K562 (cell line): ENCODE measurements at regions not wholly inside any gene's neighbourhood (a gene's known extent, or its start where the extent isn't known, plus 50 kb on each side); places are given as distances from the start of the nearest gene placed in this dataset.
"Not testable (repeated sequence)": the region's sequence is repeated elsewhere in the genome, so short reads cannot be mapped to it uniquely, and the experiment has no call there.

ENCODE experiments used
- ATAC-seq: fragments of 200-7000 bp; cut with Tn5 transposase; 3 replicates; pipeline ENCODE4 v1.9.1; 2020; ENCODE audit warnings: moderate library complexity
- BruUV-seq: library from RNA; stranded (reverse); fragments of 400-500 nt; replicated peaks from 2 replicates; lab custom pipeline; 2021; lab: Mats Ljungman, UMichigan
- CTCF ChIA-PET: fragments of 300-600 bp; formaldehyde crosslinking; extraction: SDS; loops from one replicate; lab custom pipeline; 2021; ENCODE audit warnings: low intra/inter-chr PET ratio; lab: Yijun Ruan, JAX
- POLR2A ChIA-PET: fragments of 300-600, 350-650 bp; sonication (Branson Sonifier 250); formaldehyde crosslinking; extraction: SDS; loops from one replicate; lab custom pipeline; 2021; ENCODE audit warnings: antibody characterized with exemption, inconsistent platforms; lab: Yijun Ruan, JAX
- DNase-seq, 4 experiments: peaks; one replicate each; pipeline versions ENCODE4 v3.0.0 to v3.0.0-alpha.2; 2011 to 2018; ENCODE audit warnings: low spot score in 3 of 4, mixed read lengths in 3 of 4; ENCODE audit errors: extremely low read depth in 1 of 4
- FAIRE-seq: peaks from 2 replicates; lab custom pipeline; 2011; peaks lifted over from hg19 to GRCh38; lab: Jason Lieb, UNC
- H2AFZ ChIP-seq: 2 replicates; pipeline ENCODE4 v1.6.0; 2011; ENCODE audit warnings: low read depth, low read length, control low read depth, inconsistent platforms
- H3K27ac ChIP-seq: fragments of 200-600 bp; 3 replicates; pipeline ENCODE4 v1.8.0; 2011; ENCODE audit warnings: low read depth, mild to moderate bottlenecking, control low read depth, inconsistent platforms, low read length, moderate library complexity, mixed read lengths; ENCODE audit errors: extremely low read depth
- H3K27me3 ChIP-seq, 2 experiments: fragments of 300-600 bp in 1 of 2; 2 replicates in 1 of 2; 3 replicates in 1 of 2; pipeline versions ENCODE4 v1.6.0 to v1.8.0; 2011; ENCODE audit warnings: inconsistent platforms in 2 of 2, low read length in 2 of 2, mild to moderate bottlenecking in 1 of 2, mixed read lengths in 1 of 2, moderate library complexity in 1 of 2; ENCODE audit not compliant: control insufficient read depth in 2 of 2, insufficient read depth in 2 of 2
- H3K36me3 ChIP-seq: fragments of 300-600 bp; 3 replicates; pipeline ENCODE4 v1.8.0; 2011; ENCODE audit warnings: mild to moderate bottlenecking, low read length, inconsistent platforms; ENCODE audit not compliant: control insufficient read depth, insufficient read depth
- H3K4me1 ChIP-seq, 2 experiments: fragments of 200-600 bp in 1 of 2; replicated peaks in 1 of 2; 2 replicates in 1 of 2; 3 replicates in 1 of 2; pipeline versions ENCODE4 v1.5.1 to v1.8.0; 2011; ENCODE audit warnings: inconsistent platforms in 2 of 2, low read length in 2 of 2, mild to moderate bottlenecking in 1 of 2, mixed read lengths in 1 of 2, moderate library complexity in 1 of 2; ENCODE audit not compliant: control insufficient read depth in 2 of 2, insufficient read depth in 2 of 2
- H3K4me2 ChIP-seq: 2 replicates; pipeline ENCODE4 v1.6.1; 2011; ENCODE audit warnings: low read length, control low read depth, inconsistent platforms, mixed read lengths; ENCODE audit not compliant: insufficient read depth
- H3K4me3 ChIP-seq: fragments of 200-600 bp; sonication (generic), shearing (Covaris generic); 2 replicates; pipeline ENCODE4 v1.5.1; 2016; ENCODE audit warnings: control low read depth, inconsistent platforms
- H3K79me2 ChIP-seq: fragments of 200-600 bp; 3 replicates; pipeline ENCODE4 v1.8.0; 2011; ENCODE audit warnings: low read length, inconsistent platforms; ENCODE audit not compliant: control insufficient read depth, insufficient read depth
- H3K9ac ChIP-seq, 2 experiments: 2 replicates each; pipeline versions ENCODE4 v1.6.0 to v1.6.1; 2011; ENCODE audit warnings: low read depth in 2 of 2, low read length in 2 of 2, control low read depth in 1 of 2, inconsistent platforms in 1 of 2, mild to moderate bottlenecking in 1 of 2, mixed read lengths in 1 of 2; ENCODE audit not compliant: insufficient read depth in 1 of 2
- H3K9me1 ChIP-seq: one replicate; pipeline ENCODE4 v1.6.0; 2011; ENCODE audit warnings: inconsistent platforms, mild to moderate bottlenecking, low read length, moderate library complexity; ENCODE audit not compliant: control insufficient read depth, insufficient read depth
- H3K9me3 ChIP-seq: replicated peaks from 2 replicates; pipeline ENCODE4 v1.5.1; 2011; ENCODE audit warnings: low read depth, low read length, inconsistent platforms; ENCODE audit not compliant: control insufficient read depth, insufficient read depth
- H4K20me1 ChIP-seq: replicated peaks from 2 replicates; pipeline ENCODE4 v1.6.1; 2011; ENCODE audit warnings: low read length, inconsistent platforms, mixed read lengths; ENCODE audit not compliant: control insufficient read depth, insufficient read depth
- C11orf30 ChIP-seq: fragments of 450-650 bp; IDR thresholded peaks from 2 replicates; pipeline ENCODE4 v1.6.1; 2016; ENCODE audit warnings: low read depth, mild to moderate bottlenecking
- CBFA2T2 ChIP-seq: fragments of 450-650 bp; conservative IDR thresholded peaks from 2 replicates; pipeline ENCODE4 v1.6.1; 2017; ENCODE audit warnings: mild to moderate bottlenecking
- IRF2 ChIP-seq: sonication (generic); formaldehyde crosslinking; IDR thresholded peaks from 2 replicates; pipeline ENCODE4 v1.8.1; 2022; ENCODE audit warnings: mild to moderate bottlenecking, missing genetic modification reagents
- MAFG ChIP-seq: fragments of 450-650 bp; conservative IDR thresholded peaks from 2 replicates; pipeline ENCODE4 v1.6.1; 2016; ENCODE audit warnings: missing genetic modification characterization, missing compliant biosample characterization
- NFIC ChIP-seq: fragments of 450-650 bp; IDR thresholded peaks from 2 replicates; pipeline ENCODE4 v1.6.1; 2017; ENCODE audit warnings: mild to moderate bottlenecking, inconsistent platforms
- NKRF ChIP-seq: fragments of 450-650 bp; IDR thresholded peaks from 2 replicates; pipeline ENCODE4 v1.6.1; 2016; ENCODE audit warnings: borderline replicate concordance
- POLR2AphosphoS5 ChIP-seq: IDR thresholded peaks from 2 replicates; pipeline ENCODE4 v1.6.1; 2011; ENCODE audit warnings: mild to moderate bottlenecking, low read depth, low read length, moderate library complexity; ENCODE audit not compliant: control insufficient read depth, insufficient read depth
- SMAD3 ChIP-seq: fragments of 450-650 bp; formaldehyde crosslinking; conservative IDR thresholded peaks from 2 replicates; pipeline ENCODE4 v1.4.0; 2020; ENCODE audit warnings: mild to moderate bottlenecking
- SREBF1 ChIP-seq: fragments of 150-350 bp; IDR thresholded peaks from 2 replicates; pipeline ENCODE4 v1.6.1; 2014; ENCODE audit warnings: antibody characterized with exemption, low read depth, low read length, borderline replicate concordance
- ZBTB17 ChIP-seq: fragments of 450-650 bp; formaldehyde crosslinking; IDR thresholded peaks from 2 replicates; pipeline ENCODE4 v1.4.0; 2020; ENCODE audit warnings: mild to moderate bottlenecking
- ZNF316 ChIP-seq: fragments of 450-650 bp; IDR thresholded peaks from 2 replicates; pipeline ENCODE4 v1.6.1; 2016
- WGBS: fragments of 100-300 bp; shearing (Covaris generic); methylation state at CpG from one replicate; pipeline ENCODE4 v1.1.6; 2016; ENCODE audit warnings: low coverage, mixed read lengths; ENCODE audit not compliant: insufficient coverage; ENCODE audit errors: missing lambda C conversion rate; 5-methylcytosine and 5-hydroxymethylcytosine counted together
- in situ Hi-C: fragments of 300-500 bp; cut with MboI; formaldehyde crosslinking; loops from 4 replicates; pipeline ENCODE4 v1.15.0; 2018; ENCODE audit warnings: inconsistent platforms, mixed read lengths
- intact Hi-C: fragments of 100-400 bp; cut with micrococcal nuclease; formaldehyde crosslinking; loops from 2 replicates; pipeline ENCODE4 v1.14.2; 2022
- TF ChIP-seq, protein P1 (sequence below), 2 experiments: IDR thresholded peaks; 2 replicates each; pipeline ENCODE4 v1.6.1; 2012; ENCODE audit warnings: improper control_type of control experiment in 2 of 2, low read depth in 2 of 2, low read length in 2 of 2, borderline replicate concordance in 1 of 2

- DNase-seq, H4K20me1 ChIP-seq, H3K9ac ChIP-seq, ATAC-seq, H3K27ac ChIP-seq, in situ Hi-C loops, H3K36me3 ChIP-seq, H3K79me2 ChIP-seq, H3K9me3 ChIP-seq, CTCF ChIA-PET, intact Hi-C loops, H3K9me1 ChIP-seq, H2AFZ ChIP-seq, H3K4me3 ChIP-seq, BruUV-seq: not testable (repeated sequence)
- 63% methylated on average over 1 of the region's 1 CpG for WGBS
- peak; percentile 84 for TF ChIP-seq ZNF316
- peak; percentile 69; the same call in 1 of the 2 replicates for TF ChIP-seq C11orf30
- peak; percentile 36; the same call in 1 of the 2 replicates for TF ChIP-seq MAFG (tag)
- TF ChIP-seq, all 486 proteins: peak for 3; not testable (repeated sequence) for 483
- H3K4me1 ChIP-seq = peaks cover 4 to 18% of the 10 kb centered on the region in 2 experiments; a peak in 4 of 5 replicates
- H3K27me3 ChIP-seq, POLR2A ChIA-PET, H3K4me2 ChIP-seq, FAIRE-seq: not testable (repeated sequence)
These were observed 75.1 kb downstream of the ZNF518B start for GRCh38 chr4:10382171-10382570.

DNA sequence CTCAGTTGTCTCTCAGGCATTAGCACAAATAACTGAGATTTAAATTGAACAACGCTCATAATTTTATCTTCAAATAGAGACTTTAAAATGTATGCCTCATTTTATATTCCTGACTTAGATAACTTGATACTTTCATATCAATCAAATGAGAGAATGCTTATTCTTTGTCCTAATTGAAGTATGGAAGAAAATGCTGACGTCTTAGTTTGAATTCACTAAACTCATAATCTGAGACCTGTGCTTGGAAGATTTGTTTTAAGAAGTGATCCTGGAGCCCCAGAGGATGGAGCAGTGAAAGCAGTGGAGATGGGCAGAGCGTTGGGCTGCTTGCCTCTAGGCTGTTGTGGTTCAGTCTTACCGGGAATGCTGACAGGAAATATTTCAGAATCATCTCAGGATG lies 76.1 kb downstream of the ZNF518B start:
- Histone ChIP-seq H3K9me3 (no peaks in the 10 kb centered on the region), H3K79me2 (no peaks in the 10 kb centered on the region), H3K36me3 (no peaks in the 10 kb centered on the region), H3K27ac (no peak overlapping the region), H3K4me2 (no peak overlapping the region), H2AFZ (no peak overlapping the region), H3K9me1 (no peaks in the 10 kb centered on the region), H3K27me3 (no peaks in the 10 kb centered on the region), H3K4me1 (peaks cover 4 to 12% of the 10 kb centered on the region in 2 experiments; a peak in 3 of 5 replicates), H3K4me3 (no peak overlapping the region), H3K9ac (no peak overlapping the region), H4K20me1 (no peaks in the 10 kb centered on the region)
- in situ Hi-C loops (no loop called here), intact Hi-C loops (no loop called here)
- peak; percentile 33; the same call in 1 of the 2 replicates for TF ChIP-seq C11orf30
- no peak for TF ChIP-seq SMAD3 (CRISPR knock-in tag)
- TF ChIP-seq CBFA2T2 = no peak
- no peak for TF ChIP-seq ZBTB17
- no peak for TF ChIP-seq IRF2 (CRISPR knock-in tag)
- TF ChIP-seq POLR2AphosphoS5 = no peak
- no peak for TF ChIP-seq NFIC
- TF ChIP-seq ZNF316 = peak; percentile 53
- TF ChIP-seq, protein P1, sequence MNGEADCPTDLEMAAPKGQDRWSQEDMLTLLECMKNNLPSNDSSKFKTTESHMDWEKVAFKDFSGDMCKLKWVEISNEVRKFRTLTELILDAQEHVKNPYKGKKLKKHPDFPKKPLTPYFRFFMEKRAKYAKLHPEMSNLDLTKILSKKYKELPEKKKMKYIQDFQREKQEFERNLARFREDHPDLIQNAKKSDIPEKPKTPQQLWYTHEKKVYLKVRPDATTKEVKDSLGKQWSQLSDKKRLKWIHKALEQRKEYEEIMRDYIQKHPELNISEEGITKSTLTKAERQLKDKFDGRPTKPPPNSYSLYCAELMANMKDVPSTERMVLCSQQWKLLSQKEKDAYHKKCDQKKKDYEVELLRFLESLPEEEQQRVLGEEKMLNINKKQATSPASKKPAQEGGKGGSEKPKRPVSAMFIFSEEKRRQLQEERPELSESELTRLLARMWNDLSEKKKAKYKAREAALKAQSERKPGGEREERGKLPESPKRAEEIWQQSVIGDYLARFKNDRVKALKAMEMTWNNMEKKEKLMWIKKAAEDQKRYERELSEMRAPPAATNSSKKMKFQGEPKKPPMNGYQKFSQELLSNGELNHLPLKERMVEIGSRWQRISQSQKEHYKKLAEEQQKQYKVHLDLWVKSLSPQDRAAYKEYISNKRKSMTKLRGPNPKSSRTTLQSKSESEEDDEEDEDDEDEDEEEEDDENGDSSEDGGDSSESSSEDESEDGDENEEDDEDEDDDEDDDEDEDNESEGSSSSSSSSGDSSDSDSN (IDR thresholded peaks at IDR 0.05; ENCODE audit: borderline replicate concordance in 1 of 2, low read depth in 2 of 2, low read length in 2 of 2) = no peak
- TF ChIP-seq NKRF = no peak
- TF ChIP-seq SREBF1 = no peak
- BruUV-seq = no TSS peak
- DNase-seq (no peak), ATAC-seq (no peak), FAIRE-seq (no peak)
- WGBS = 53% methylated on average over 4 of the region's 4 CpGs
- POLR2A ChIA-PET = no interaction called here
- CTCF ChIA-PET = no interaction called here
